CD4-positive, alpha-beta T cell treated with Interleukin-15 for 4 hours (primary cell): ENCODE measurements at regions not wholly inside any gene's neighbourhood (a gene's known extent, or its start where the extent isn't known, plus 50 kb on each side); places are given as distances from the start of the nearest gene placed in this dataset.
A peak's percentile ranks its signal among the peaks of the same experiment; 100 is the strongest.

Experiments used
- DNase-seq: peaks from one replicate; pipeline ENCODE4 v3.0.0-alpha.2; 2020; ENCODE audit warnings: low spot score

GRCh38 chr11:116473206-116473769 is 299.5 kb downstream of the BUD13 start:
- no peak for DNase-seq

GRCh38 chr11:116472651-116473050 is 300.1 kb downstream of the BUD13 start:
- DNase-seq, result no peak

- DNase-seq, result no peak
Measured at GRCh38 chr11:116471608-116472256, 301.1 kb downstream of the BUD13 start.

GRCh38 chr11:116468699-116469098 is 304.1 kb downstream of the BUD13 start:
- DNase-seq, result no peak

- no peak for DNase-seq
Measured at GRCh38 chr11:116467823-116468222, 305.0 kb downstream of the BUD13 start.

- DNase-seq, result no peak
Measured at GRCh38 chr11:116466801-116467200, 306.0 kb downstream of the BUD13 start.

GRCh38 chr11:116466191-116466590 is 306.6 kb downstream of the BUD13 start:
- DNase-seq, result no peak

GRCh38 chr11:116465056-116465455 is 307.7 kb downstream of the BUD13 start:
- DNase-seq, result no peak

- no peak for DNase-seq
Measured at GRCh38 chr11:116461789-116462188, 311.0 kb downstream of the BUD13 start.

- DNase-seq, result no peak
Measured at GRCh38 chr11:116460156-116460920, 312.4 kb downstream of the BUD13 start.

GRCh38 chr11:116459185-116460045 is 313.4 kb downstream of the BUD13 start:
- DNase-seq, result no peak

- no peak for DNase-seq
Measured at GRCh38 chr11:116458546-116458945, 314.2 kb downstream of the BUD13 start.

- DNase-seq, result no peak
Measured at GRCh38 chr11:116457336-116458007, 315.3 kb downstream of the BUD13 start.

GRCh38 chr11:116454951-116455350 is 317.8 kb downstream of the BUD13 start:
- DNase-seq, result no peak

GRCh38 chr11:116454020-116454645 is 318.7 kb downstream of the BUD13 start:
- peak; percentile 6 for DNase-seq

GRCh38 chr11:116452461-116452860 is 320.3 kb downstream of the BUD13 start:
- DNase-seq, result no peak

- DNase-seq, result no peak
Measured at GRCh38 chr11:116449522-116449921, 323.3 kb downstream of the BUD13 start.

- no peak for DNase-seq
Measured at GRCh38 chr11:116446048-116446941, 326.5 kb downstream of the BUD13 start.

GRCh38 chr11:116445108-116446047 is 327.4 kb downstream of the BUD13 start:
- DNase-seq, result no peak
